HG02840 (cell line): ENCODE measurements at regions not wholly inside any gene's neighbourhood (a gene's known extent, or its start where the extent isn't known, plus 50 kb on each side); places are given as distances from the start of the nearest gene placed in this dataset.
"Not testable (repeated sequence)": the region's sequence is repeated elsewhere in the genome, so short reads cannot be mapped to it uniquely, and the experiment has no call there.

Experiments used
- ATAC-seq: cut with Tn5 transposase; IDR thresholded peaks from one replicate; pipeline ENCODE4 v1.9.1; 2021; ENCODE audit warnings: mild to moderate bottlenecking, moderate library complexity, moderate number of reproducible peaks; ENCODE audit not compliant: unreplicated experiment, low FRiP score

GRCh38 chr10:9137368-9137767 is 1082.9 kb downstream of the GATA3 start:
- ATAC-seq, result no peak

DNA sequence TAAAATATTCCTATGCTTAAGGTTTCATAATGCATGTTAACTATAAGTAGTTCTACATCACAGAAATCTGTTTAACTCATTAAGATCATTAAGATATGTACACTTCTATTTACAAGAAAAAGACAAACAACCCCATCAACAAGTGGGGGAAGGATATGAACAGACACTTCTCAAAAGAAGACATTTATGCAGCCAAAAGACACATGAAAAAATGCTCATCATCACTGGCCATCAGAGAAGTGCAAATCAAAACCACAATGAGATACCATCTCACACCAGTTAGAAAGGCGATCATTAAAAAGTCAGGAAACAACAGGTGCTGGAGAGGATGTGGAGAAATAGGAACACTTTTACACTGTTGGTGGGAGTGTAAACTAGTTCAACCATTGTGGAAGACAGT is 1084.3 kb downstream of the GATA3 start:
- not testable (repeated sequence) for ATAC-seq

- ATAC-seq, result no peak
Observed at GRCh38 chr10:9140373-9140772, 1085.9 kb downstream of the GATA3 start.

- no peak for ATAC-seq
Observed at GRCh38 chr10:9147475-9147874, 1093.0 kb downstream of the GATA3 start.

- ATAC-seq, result no peak
Observed at GRCh38 chr10:9149134-9149533, 1094.6 kb downstream of the GATA3 start.

DNA sequence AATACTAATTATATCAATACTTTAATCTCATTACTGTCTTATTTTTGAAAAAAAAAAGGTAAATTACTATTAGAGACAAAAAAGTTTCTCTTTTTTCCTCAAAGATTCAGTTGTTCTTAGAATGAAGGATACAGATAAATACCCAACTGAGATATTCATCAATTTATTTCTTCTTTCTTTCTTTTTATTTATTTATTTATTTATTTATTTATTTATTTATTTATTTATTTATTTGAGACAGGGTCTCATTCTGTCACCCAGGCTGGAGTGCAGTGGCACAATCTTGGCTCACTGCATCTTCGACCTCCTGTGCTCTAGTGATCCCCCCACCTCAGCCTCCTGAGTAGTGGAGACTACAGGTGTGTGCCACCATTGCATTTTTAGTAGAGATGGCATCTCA is 1098.6 kb downstream of the GATA3 start:
- ATAC-seq, result not testable (repeated sequence)

DNA sequence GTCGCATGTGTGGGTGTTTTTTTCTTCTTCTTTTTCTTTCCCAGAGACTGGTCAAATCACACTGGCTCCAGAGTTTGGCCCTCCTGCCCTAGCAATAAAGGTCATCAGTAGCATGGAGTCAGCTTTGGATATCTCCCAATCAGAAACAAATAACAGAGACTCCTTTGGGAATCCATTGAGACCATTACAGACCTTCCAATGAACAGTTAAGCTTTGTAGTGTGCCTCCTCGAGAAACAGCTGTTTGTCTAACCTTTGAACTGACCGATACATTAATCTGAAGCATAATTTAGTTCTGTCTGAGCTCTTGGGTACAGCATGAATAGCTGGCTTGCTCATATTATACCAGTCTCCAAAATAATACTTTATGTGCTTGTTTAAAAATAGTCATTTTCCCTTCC is 1103.2 kb downstream of the GATA3 start:
- no peak for ATAC-seq

DNA sequence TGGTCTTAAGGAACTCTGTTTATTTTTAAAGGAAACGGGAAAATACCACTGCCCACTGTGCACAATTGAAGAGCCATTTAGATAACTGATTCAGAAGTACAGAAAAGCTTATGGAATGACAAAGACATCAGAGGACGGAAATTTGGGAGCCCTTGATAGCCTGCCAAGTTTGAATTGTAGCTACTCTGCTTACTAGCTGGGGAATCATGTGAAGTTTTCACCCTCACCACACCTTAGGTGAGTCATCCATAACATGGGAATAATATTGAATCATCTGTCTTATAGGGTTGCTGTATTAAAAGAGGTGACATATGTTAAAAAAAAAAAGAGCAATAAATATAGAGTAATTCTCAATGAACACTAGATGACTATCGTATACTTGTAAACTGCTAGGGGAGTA is 1104.2 kb downstream of the GATA3 start:
- no peak for ATAC-seq

GRCh38 chr10:9160275-9160674 is 1105.8 kb downstream of the GATA3 start:
- ATAC-seq, result no peak

DNA sequence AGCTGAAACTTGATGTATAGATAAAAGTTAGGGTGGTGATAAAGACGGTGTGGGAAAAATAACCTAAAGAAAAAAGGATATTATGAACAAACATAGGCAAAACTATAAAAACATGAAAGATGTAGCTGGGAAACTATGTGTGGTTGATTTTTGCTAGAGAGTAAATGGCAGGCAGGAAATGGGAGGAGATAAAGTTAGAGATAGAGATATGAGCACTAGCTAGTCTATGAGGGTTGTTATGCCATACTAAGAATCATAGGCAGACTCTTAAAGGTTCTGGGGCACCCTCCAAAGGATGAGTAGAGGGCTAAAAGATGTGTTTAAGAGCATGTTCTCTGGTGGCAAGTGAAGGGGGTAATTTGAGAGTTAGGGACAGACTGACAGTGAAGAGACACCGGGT is 1109.2 kb downstream of the GATA3 start:
- ATAC-seq, result no peak

GRCh38 chr10:9166770-9167169 is 1112.3 kb downstream of the GATA3 start:
- ATAC-seq, result no peak

DNA sequence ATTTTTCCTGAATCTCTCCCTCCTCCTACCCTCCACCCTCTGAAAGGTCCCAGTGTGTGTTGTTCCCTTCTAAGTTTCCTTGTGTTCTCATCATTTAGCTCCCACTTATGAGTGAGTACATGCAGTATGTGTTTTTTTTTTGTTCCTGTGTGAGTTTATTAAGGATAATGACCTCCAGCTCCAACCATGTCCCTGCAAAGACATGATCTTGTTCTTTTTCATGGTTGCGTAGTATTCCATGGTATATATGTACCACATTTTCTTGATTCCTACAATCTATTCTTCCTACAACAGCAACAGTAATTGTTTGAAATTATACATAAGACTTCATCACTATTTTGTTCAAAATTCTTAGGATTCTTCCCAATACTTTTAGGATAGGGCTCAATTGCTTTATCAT is 1117.8 kb downstream of the GATA3 start:
- no peak for ATAC-seq

DNA sequence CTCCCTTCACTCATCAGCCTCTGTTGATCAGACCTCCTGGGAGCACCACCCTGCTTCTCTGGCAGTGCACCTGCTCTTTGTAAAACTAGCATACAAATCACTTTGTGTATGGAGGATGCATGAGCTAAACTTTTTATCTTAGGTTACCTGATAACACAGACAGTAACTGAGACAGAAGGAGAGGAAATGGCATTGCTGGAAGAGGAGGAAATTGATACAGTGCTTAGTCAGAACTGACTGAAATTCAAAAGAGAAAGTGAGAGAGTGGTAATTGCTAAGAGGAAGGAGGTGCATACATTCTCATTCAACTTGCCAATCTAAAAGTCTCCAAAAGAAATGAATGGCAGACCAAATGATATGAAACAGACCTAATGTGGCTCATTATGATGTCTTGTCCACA is 1120.7 kb downstream of the GATA3 start:
- no peak for ATAC-seq

GRCh38 chr10:9183197-9183880 is 1128.9 kb downstream of the GATA3 start:
- ATAC-seq, result not testable (repeated sequence)

- ATAC-seq, result no peak
Observed at GRCh38 chr10:9188022-9188810, 1133.7 kb downstream of the GATA3 start.

DNA sequence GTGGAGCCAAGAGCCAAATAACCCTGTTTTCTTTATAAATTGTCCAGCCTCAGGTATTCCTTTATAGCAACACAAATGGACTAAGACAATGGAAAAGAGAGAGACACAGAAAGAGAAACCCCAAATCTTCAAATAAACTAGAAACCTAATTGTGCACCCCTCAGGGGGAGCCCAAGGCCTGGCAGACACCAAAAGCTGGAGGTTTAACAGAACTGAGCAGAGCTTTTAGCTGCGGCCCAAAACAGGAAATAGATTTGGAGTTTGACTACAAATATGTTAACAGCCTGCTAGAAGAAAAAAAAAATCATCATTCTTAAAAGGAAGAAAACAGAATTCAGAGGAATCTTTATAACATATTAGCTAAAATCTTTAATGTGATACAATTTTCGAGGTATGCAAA is 1135.0 kb downstream of the GATA3 start:
- no peak for ATAC-seq

DNA sequence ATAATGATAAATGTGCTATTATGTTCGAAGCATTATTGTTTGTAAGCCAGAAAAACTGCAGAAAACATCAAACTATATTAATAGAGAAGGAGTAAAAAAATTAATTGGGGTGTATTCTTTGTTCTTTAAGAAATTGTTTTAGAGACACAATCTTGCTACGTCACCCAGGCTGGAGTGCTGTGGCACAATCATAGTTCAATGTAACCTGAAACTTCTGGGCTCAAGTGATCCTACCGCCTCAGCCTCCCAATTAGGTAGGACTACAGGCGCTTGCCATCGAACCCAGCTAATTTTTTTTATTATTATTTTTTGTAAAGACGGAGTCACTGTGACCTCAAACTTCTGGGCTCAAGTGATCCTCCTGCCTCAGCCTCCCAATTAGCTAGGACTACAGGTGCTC is 1138.6 kb downstream of the GATA3 start:
- no peak for ATAC-seq

DNA sequence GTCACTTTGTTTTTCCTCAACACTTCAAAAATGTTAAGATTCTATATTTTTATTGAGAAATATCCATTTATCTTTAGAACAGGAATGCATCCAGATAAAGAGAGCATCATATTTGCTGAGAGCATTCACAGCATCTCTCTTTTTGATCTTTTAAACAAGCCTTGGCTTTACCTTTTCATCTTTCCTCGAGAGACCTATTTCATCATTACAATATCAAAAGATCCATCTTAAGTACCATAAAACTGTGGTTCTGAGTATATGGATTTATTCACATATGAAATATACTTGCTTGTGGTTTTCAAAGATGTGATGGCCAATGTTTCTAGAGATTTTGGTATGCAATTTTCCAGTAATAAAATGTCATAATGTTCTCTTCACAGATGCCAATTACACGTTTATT is 1140.9 kb downstream of the GATA3 start:
- ATAC-seq, result no peak

DNA sequence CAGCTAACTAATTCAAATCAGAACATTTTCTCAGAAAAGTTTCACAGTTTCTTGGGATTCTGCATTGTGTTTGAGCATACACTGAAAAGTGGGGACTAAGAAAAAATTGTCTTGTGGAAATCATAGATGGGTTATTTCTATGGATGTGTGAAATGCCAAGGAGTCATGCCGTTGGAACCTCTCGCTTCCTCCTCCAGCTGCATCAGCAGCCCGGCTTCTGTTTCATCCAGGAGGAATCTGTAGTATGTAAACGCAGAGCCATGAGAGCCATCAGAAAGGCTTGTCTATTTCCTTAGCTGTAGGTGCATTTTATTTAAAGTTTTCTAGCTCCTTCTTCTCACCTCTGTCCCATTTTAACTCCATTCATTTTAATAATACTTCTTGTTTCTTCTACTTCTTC is 1144.1 kb downstream of the GATA3 start:
- ATAC-seq, result no peak

- no peak for ATAC-seq
Observed at GRCh38 chr10:9205558-9205957, 1151.1 kb downstream of the GATA3 start.

- no peak for ATAC-seq
Observed at GRCh38 chr10:9209105-9209798, 1154.8 kb downstream of the GATA3 start.
